Activated naive CD4-positive, alpha-beta T cell treated with anti-CD3 and anti-CD28 coated beads, Interleukin-2, amount 50 U/mL, for 16 hours (primary cell): ENCODE measurements at regions not wholly inside any gene's neighbourhood (a gene's known extent, or its start where the extent isn't known, plus 50 kb on each side); places are given as distances from the start of the nearest gene placed in this dataset.

Source experiments
- DNase-seq: peaks from one replicate; pipeline ENCODE4 v3.0.0-alpha.2; 2020

DNA sequence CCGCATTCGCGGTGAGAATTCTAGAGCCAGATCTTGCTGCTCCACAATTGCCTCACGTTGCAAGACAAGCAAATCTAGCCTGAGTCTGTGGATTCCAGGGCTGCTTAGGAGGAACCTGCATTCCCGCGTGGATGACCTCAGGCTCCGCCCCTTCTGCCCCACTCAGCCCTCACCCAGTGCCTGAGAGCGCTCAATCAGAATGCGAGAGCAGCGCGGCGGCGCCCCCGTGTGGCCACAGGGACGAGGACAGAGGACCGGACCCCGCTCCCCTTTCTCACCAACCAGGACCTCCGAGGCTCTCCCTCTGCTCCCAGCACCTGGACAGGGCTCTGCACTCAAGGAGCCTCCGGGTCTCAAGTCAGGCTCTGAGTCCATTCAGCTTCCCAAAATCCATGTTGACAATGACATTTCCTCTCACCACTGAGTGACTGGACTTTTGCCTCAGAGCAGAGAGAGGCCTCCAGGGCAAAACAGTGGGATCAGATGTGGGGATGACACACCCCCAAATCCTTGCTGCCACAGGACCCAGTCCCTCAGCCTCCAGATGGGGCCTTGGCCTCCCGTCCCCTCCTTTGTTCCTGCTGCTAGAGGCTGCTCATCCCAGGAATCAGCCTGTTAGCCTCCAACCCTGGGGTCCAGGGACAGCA is 52.0 kb downstream of the RPP21 start:
- peak; percentile 87 for DNase-seq

DNA sequence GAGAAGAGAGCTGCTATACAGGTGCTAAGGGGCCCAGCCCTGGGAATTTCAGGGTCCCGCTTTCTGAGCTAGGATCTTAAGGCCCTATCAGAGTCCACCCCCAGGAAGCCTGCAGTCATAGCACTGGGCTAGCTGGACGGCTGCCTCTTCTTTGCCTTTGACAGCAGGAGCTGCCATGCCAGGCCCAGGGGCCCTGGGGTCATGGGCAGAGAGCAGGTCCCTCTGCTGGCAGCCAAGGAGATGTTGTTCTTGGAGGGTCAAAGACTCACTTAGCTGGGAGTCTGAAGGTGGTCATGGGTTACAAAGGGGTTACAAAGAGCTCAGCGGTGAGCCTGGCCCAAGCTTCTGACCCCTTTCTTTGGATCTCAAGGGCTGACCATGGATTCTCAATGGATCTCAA is 52.7 kb downstream of the RPP21 start:
- DNase-seq = no peak

DNA sequence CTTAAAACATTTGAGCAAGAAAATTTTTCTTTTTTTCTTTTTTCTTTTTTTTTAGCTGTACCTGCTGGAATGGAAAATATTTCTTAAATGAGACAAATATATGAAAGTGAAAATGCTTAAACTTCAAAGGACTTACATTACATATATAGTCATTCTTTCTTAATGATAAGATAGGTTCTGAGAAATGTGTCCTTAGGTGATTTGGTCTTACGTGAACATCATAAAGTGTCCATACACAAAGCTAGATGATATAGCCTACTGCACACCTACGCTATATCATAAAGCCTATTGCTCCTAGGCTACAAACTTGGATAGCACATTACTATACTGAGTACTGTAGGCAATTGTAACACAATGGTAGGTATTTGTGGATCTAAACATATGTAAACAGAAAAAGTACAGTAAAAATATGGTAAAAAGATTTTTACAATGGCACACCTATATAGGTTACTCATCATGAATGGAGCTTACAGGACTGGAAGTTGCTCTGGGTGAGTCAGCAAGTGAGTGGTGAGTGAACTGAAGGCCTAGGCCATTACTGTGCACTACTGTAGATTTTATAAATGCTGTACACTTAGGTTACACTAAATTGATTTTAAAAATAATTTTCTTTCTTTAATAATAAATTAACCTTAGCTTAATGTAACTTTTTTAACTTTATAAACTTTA is 54.6 kb downstream of the RPP21 start:
- DNase-seq = no peak

DNA sequence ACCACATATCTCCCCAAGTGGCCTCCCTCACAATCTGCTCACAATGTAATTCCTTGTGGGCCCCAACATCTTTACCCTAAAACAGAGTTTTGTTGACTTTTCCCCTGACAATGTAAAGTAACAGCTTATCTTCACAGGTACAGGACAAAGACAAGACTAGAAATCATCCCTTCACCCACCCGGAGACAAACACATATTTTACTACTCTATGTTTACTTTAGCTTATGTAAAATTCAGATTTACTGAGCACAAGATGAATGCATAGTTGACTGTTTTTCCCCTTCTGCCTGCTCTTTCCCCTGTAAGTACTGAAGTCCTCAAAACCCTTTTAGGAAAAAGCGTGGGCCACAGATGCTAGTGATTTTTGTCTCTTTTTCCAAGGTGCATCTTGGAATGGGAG is 61.0 kb downstream of the RPP21 start:
- no peak for DNase-seq

DNA sequence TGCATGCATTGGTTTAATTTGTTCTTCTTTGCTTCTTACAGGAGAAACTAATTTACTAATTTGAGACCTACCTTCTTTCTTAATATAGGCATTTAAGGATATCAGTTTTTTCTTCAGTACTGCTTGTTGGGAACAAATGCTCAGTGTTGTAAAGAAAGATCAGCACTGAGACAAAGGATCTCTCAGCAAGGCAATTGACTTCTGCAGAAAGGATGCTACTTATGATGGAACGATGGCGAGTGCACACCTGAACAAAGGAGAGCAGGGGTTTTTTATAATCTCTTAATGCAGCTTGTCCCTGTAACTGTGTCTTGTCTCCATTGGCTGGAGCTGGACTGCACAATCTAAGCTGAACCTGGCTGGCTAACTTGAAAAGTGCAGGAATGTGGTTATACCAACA is 64.2 kb downstream of the RPP21 start:
- no peak for DNase-seq

DNA sequence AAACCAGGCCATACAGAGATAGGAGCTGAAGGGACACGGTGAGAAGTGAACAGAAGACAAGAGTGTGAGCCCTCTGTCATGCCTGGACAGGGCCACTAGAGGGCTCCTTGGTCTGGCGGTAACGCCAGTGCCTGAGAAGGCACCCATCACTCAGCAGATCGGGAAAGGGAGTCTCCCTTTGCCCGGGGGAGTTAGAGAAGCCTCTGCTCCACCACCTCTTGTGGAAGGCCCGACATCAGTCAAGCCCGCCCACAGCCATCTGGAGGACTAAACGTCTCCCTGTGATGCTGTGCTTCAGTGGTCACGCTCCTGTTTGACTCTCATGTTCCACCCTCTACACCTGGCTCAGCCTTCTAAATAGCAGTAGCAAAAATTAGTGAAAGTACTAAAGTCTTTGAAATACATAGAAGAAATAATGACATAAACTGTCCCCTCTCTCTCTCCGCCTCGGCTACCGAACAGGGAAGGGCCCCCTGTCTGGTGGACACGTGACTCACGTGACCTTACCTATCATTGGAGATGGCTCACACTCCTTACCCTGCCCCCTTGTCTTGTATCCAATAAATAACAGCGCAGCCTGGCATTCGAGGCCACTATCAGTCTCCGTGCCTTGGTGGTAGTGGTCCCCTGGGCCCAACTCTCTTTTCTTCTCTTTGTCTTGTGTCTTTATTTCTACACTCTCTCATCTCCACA is 66.7 kb downstream of the RPP21 start:
- DNase-seq = peak; percentile 61

DNA sequence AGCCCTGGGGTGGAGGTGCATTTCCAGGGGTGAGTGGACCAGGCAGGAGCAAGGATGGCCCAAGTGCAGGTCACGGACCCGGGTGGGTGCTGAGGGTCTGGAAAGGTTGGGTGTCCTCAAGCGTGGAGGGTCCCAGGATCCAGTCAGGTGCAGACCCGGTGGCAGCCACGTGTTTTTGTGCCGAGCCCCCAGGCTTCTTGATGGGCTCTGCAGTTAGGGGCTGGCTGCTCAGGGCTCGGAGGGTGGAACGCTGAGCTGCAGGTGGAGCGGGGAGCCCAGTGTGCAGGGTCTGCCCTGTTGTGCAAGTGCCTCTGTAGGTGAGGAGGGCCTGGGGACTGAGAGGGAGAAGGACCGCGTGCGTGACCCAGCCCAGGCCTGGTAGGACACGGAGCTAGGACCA is 70.9 kb upstream of the HLA-E start:
- DNase-seq = no peak

DNA sequence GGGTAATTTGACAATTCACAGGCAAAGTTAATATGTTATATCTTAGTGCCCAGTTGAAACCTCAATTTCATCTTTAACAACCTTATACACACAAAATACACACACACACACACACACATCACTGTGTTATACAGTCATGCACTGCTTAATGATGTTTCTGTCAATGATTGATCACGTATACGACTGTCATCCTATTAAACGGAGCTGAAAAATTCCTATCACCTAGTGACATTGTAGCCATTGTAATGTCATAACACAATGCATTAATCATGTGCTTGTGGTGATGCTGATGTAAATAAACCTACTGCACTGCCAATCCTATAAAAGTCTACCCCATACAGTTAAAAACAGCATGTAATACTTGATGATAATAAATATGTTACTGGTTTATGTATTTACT is 64.8 kb upstream of the HLA-E start:
- DNase-seq = no peak
